GM19035 (cell line): ENCODE measurements at regions not wholly inside any gene's neighbourhood (a gene's known extent, or its start where the extent isn't known, plus 50 kb on each side); places are given as distances from the start of the nearest gene placed in this dataset.
"Not testable (repeated sequence)": the region's sequence is repeated elsewhere in the genome, so short reads cannot be mapped to it uniquely, and the experiment has no call there.

ENCODE experiments used
- ATAC-seq: cut with Tn5 transposase; IDR thresholded peaks from one replicate; pipeline ENCODE4 v1.9.1; 2021; ENCODE audit not compliant: unreplicated experiment

DNA sequence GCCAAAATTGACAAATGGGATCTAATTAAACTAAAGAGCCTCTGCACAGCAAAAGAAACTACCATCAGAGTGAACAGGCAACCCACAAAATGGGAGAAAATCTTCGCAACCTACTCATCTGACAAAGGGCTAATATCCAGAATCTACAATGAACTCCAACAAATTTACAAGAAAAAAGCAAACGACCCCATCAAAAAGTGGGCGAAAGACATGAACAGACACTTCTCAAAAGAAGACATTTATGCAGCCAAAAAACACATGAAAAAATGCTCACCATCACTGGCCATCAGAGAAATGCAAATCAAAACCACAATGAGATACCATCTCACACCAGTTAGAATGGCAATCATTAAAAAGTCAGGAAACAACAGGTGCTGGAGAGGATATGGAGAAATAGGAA lies 261.4 kb upstream of the HNRNPA3 start:
- not testable (repeated sequence) for ATAC-seq

DNA sequence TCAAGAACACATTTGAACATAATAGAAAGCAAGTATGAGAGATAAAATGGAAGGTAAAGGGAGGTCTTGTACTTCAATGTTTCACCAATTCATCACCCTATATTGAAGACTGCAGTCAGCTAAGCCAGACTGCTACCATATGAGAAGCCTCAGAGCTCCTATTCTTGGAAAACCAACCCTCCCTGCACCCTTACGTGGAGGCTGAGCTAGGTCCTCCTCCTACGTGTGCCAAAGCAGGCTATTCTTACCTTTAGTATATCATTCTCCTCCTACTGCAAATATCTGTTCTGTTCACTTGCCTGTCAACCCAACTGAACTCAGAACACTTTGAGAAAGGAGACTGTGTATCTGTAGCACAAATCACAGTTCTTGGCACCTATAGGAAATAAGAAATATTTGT lies 255.8 kb upstream of the HNRNPA3 start:
- ATAC-seq, result no peak

DNA sequence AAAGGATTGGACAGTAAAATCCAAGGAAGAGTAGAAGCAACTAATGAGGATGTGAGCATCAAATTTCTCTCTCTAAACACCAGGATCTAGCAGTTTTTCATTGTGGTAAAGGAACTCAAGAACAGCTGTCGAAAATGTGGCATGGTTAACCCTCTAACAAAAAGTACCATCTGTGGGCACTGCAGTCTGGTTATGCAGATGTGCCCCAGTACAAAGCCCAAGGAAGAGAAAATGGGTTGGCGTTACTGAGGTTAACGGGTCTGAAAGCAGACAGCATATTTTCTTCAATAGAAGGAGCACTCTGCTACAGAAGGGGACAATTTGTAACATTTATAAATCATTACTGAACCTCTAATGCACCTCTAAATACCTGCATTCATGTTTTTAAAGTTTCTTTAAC lies 253.0 kb upstream of the HNRNPA3 start:
- no peak for ATAC-seq

DNA sequence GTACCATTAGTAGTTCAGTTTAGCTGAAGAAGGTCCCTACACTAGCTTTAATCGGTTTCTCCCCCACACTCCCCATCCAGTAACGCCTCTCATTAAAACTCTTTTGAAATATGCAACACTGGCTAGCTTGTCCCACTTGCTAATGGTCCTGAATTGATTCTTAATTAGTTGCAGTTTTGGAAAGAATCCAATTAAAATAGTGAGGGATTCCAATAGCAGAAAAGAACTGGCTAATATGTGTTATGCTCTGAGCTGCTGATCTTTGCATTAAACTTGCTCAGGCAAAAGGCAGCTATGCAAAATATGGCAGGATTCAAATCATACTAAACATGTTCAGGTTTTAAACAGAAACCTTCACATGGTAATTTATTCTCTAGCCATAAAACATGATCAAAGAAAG lies 252.5 kb upstream of the HNRNPA3 start:
- ATAC-seq, result no peak

DNA sequence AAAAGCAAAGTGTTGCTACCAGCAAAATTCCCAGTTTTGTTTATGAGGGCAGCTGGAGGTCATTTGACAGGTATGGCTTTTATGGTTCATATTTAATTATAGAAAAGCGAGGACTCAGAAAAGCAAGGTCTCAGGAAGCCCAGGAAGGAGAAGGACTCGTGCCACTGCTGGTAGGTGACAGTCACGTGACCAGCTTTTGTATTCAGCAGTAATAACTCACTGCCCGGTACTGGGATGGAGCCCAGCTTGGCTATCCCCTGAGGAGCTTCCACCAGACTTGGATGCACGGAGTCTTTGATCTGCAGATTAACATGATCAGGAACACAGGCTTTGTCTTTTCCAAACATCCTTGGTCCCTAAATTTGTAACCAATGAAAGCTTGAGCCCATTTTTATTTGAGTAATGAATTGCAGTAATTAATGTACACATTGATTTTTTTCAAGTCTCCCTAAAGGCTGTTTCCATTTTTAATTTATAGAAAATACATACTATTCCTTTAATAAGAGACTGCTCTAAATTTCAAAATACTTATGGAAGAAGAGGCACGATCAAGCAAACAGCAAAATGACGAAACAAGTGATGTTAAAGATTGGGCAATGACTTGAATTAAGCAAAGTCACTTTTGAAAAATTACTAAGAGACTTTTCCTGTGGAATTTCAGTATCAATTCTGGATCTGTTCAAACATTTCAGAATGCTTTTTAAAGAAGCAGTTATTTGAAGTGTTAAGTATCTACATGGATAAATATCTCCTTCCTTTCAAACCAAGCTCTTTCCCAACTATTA lies 251.7 kb upstream of the HNRNPA3 start:
- no peak for ATAC-seq

- ATAC-seq, result no peak
These were observed 250.6 kb upstream of the HNRNPA3 start for GRCh38 chr2:176961775-176962619.

GRCh38 chr2:176963568-176964287 lies 248.9 kb upstream of the HNRNPA3 start:
- ATAC-seq, result no peak

DNA sequence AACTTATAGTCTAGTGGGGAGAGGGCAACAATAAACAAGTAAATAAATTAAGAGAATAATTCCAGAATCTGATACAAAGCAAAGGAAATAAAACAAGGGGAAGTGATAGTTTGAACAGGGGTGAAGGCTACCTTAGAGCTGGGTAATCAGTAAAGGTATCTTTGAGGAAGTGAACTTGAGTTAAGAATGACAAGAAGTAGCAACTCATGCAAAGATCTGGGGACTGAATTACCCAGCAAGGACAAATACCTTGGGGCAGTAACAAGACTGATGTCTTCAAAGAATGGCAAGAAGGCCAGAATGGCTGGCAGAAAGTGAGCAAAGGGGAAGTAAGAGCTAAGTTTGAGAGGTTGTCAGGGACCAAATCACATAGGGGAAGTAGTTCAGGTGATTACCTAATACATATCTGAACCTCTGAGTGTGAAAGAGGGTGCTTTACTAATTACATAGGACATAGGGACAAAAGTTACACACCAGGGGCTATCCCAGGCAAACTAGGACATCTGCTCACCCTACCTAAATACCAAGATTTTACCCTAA lies 244.6 kb upstream of the HNRNPA3 start:
- ATAC-seq, result no peak

DNA sequence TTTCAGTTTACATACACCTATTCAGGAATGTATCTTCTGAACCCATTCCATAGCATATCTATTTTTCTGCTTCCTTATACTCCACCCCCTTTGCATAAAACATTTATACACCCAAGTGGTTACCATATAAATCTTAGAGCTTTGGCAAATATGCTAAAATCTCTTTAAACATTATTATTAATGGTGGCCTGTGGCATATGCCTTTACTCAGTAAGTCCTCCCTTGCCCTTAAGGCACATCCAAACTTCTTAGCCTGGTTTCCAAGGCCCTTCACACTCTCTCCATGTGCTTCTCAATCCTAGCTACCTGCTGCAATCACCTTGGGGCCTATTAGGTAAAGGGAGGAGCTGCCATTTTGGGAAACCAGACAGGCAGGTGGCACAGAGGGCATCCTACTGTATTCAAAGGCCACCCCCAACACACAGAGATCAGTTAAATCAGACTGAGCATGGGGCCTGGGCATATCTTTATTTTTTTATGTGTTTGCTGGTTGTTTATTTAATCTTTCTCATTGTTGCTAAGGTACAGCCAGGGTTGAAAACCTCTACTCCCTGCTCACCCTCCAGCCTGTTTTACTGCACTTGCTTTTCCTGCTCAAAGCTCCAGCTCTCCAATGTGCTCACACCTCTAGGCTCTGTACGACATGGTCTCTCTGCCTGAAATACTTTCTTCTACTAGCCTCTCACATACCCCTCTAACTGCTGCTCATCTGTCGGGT lies 242.8 kb upstream of the HNRNPA3 start:
- no peak for ATAC-seq

- ATAC-seq, result no peak
These were observed 235.6 kb upstream of the HNRNPA3 start for GRCh38 chr2:176976736-176977685.

DNA sequence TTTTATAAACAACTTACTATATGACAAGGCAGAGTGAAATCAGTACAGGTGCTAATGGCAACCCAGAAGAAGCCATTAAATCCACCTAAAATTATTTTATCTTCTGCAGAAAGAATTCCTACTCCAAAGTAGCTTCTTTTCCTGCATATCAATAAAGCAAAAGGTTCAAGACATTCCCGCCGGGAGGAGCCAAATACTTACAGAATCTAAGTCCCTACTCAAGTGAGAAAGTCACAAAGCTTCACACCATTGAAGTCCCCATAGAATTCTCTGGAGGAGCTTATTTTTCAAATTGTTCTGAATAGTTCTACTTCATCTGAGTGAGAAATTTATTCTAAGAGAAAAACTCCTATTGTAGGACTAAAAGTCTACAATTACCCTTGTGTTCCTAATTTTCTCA lies 233.7 kb upstream of the HNRNPA3 start:
- no peak for ATAC-seq

DNA sequence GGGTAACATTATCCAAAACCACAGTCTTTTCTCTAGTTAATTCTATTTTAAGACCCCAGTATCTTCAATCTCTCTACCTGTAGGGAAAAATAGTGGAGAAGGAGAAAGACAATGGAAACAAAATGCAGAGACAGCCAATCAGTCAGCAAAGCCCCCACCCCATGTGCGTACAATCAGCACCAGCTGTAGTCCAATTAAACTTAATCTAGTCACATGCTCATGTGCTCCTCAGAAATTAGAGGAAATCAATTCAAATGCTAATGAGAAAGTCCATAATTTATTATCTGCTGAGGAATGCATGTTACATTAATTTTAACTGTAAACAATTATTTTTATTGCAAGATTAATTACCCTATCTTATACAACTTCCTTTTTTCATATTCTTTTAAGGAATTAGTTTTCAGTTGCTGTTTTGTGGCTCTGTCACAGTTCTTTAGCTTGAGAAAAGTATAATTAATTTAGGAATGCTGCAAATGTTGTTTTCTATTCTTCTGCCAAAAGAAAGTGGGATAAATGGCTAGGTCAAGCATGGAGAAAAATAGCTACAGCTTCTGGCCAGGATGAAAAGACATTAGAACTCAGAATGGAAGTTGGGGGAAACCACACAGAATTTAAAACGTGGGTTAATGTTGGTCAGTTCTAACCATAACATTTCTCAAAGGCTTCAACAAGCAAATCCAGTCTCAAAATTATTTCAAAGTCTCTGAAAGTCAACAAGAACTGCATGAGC lies 232.4 kb upstream of the HNRNPA3 start:
- ATAC-seq, result no peak

- ATAC-seq, result no peak
These were observed 227.6 kb upstream of the HNRNPA3 start for GRCh38 chr2:176984987-176985386.

GRCh38 chr2:176985871-176986270 lies 226.7 kb upstream of the HNRNPA3 start:
- ATAC-seq, result no peak

DNA sequence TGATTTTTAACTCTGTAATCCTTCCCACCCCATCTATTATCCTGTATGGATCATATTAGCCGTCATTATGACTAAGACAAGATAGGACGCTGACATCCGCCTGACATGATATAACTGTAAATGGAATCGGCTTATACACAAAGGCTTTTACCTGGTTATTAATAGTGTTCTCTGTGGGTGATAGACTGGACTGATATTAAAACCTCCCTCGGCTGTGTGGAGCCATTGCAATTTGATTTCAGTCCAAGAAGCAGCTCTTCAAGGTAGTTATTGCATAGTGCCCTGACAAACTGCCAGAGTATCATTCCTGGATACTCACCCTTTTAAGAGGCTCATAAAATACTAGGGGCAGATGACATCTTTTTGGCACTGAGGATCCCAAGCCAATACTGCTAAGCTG lies 226.1 kb upstream of the HNRNPA3 start:
- no peak for ATAC-seq

- no peak for ATAC-seq
These were observed 221.2 kb upstream of the HNRNPA3 start for GRCh38 chr2:176991411-176991810.

GRCh38 chr2:176997074-176997791 lies 215.4 kb upstream of the HNRNPA3 start:
- ATAC-seq, result no peak

DNA sequence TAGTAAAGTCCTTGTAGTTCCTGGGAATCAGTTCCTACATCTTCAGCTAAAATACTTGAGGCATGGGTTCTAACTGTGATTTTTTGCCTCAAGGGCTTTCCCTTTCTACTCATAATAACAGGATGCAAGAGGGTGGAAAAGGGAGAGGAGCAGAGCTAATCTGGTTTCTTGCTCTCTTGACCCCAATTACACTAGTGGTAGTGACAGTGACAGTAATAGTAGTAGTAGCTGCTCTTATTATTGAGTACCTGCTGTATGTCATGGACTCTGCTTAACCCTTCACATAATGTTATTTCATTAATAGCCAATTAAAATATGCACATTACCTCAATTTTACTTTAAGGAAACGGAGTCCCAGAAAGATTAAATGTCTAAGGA lies 214.8 kb upstream of the HNRNPA3 start:
- no peak for ATAC-seq
